ENCODE measurements at regions not wholly inside any gene's neighbourhood (a gene's known extent, or its start where the extent isn't known, plus 50 kb on each side); places are given as distances from the start of the nearest gene placed in this dataset.

- TF ChIP-seq ZFP69B (tag by site-specific recombination; IDR thresholded peaks at IDR 0.05) (no peak), ZNF140 (tag by site-specific recombination; IDR thresholded peaks at IDR 0.05) (no peak), CTCF (tag by site-specific recombination; IDR thresholded peaks at IDR 0.05) (no peak), ATF2 (tag by site-specific recombination; IDR thresholded peaks at IDR 0.05; ENCODE audit: low read depth) (no peak), ELK4 (IDR thresholded peaks at IDR 0.05; ENCODE audit: borderline replicate concordance, low read depth, low read length) (no peak), ZNF146 (tag by site-specific recombination; IDR thresholded peaks at IDR 0.05) (no peak), YY1 (tag by site-specific recombination; IDR thresholded peaks at IDR 0.05) (no peak), REPIN1 (tag by site-specific recombination; IDR thresholded peaks at IDR 0.05; ENCODE audit: low read depth) (no peak), TSHZ1 (tag by site-specific recombination; IDR thresholded peaks at IDR 0.05; ENCODE audit: borderline replicate concordance) (no peak), ZNF24 (tag by site-specific recombination; IDR thresholded peaks at IDR 0.05) (no peak), ZNF785 (tag by site-specific recombination; IDR thresholded peaks at IDR 0.05) (no peak), ZNF660 (tag by site-specific recombination; IDR thresholded peaks at IDR 0.05) (no peak)
These were observed 117.0 kb downstream of the GLUL start for GRCh38 chr1:182274618-182275017.

Measured in HEK293 (cell line).